RKO (cell line): ENCODE measurements at regions not wholly inside any gene's neighbourhood (a gene's known extent, or its start where the extent isn't known, plus 50 kb on each side); places are given as distances from the start of the nearest gene placed in this dataset.
"Not testable (repeated sequence)": the region's sequence is repeated elsewhere in the genome, so short reads cannot be mapped to it uniquely, and the experiment has no call there.

Source experiments
- DNase-seq: peaks from one replicate; pipeline ENCODE4 v3.0.0-alpha.2; 2016; ENCODE audit warnings: low spot score

GRCh38 chr11:23564370-23564769, 704.1 kb upstream of the CCDC179 start:
- no peak for DNase-seq

- no peak for DNase-seq
Measured at GRCh38 chr11:23569134-23569533, 708.9 kb upstream of the CCDC179 start.

GRCh38 chr11:23569547-23569946, 709.3 kb upstream of the CCDC179 start:
- DNase-seq: no peak

GRCh38 chr11:23570828-23571227, 710.6 kb upstream of the CCDC179 start:
- no peak for DNase-seq

GRCh38 chr11:23573429-23573828, 713.2 kb upstream of the CCDC179 start:
- DNase-seq: no peak

- DNase-seq: no peak
Measured at GRCh38 chr11:23574149-23574548, 713.9 kb upstream of the CCDC179 start.

- no peak for DNase-seq
Measured at GRCh38 chr11:23577296-23577695, 717.0 kb upstream of the CCDC179 start.

- no peak for DNase-seq
Measured at GRCh38 chr11:23585416-23586104, 725.3 kb upstream of the CCDC179 start.

GRCh38 chr11:23586173-23586572, 725.9 kb upstream of the CCDC179 start:
- no peak for DNase-seq

GRCh38 chr11:23590596-23591308, 730.5 kb upstream of the CCDC179 start:
- no peak for DNase-seq

GRCh38 chr11:23594755-23595154, 734.5 kb upstream of the CCDC179 start:
- DNase-seq: no peak

- no peak for DNase-seq
Measured at GRCh38 chr11:23604966-23605365, 744.7 kb upstream of the CCDC179 start.

- no peak for DNase-seq
Measured at GRCh38 chr11:23606191-23606590, 745.9 kb upstream of the CCDC179 start.

- no peak for DNase-seq
Measured at GRCh38 chr11:23611726-23612125, 751.5 kb upstream of the CCDC179 start.

- DNase-seq: no peak
Measured at GRCh38 chr11:23620617-23621016, 760.3 kb upstream of the CCDC179 start.

- DNase-seq: no peak
Measured at GRCh38 chr11:23632293-23632692, 772.0 kb upstream of the CCDC179 start.

- DNase-seq: no peak
Measured at GRCh38 chr11:23644443-23644842, 784.2 kb upstream of the CCDC179 start.

- DNase-seq: not testable (repeated sequence)
Measured at GRCh38 chr11:23652336-23652735, 792.1 kb upstream of the CCDC179 start.

GRCh38 chr11:23653071-23653675, 792.9 kb upstream of the CCDC179 start:
- DNase-seq: no peak

GRCh38 chr11:23668324-23668723, 808.0 kb upstream of the CCDC179 start:
- DNase-seq: no peak

- no peak for DNase-seq
Measured at GRCh38 chr11:23673366-23673765, 813.1 kb upstream of the CCDC179 start.

GRCh38 chr11:23674866-23675265, 814.6 kb upstream of the CCDC179 start:
- DNase-seq: no peak

- no peak for DNase-seq
Measured at GRCh38 chr11:23679041-23679440, 817.8 kb upstream of the LUZP2 start.
